B cell (primary cell): ENCODE measurements at regions not wholly inside any gene's neighbourhood (a gene's known extent, or its start where the extent isn't known, plus 50 kb on each side); places are given as distances from the start of the nearest gene placed in this dataset.

Experiments
- ATAC-seq: fragments of 200-7000 bp; cut with Tn5 transposase; one replicate; pipeline ENCODE4 v1.10.0; 2021; ENCODE audit warnings: low read depth, mild to moderate bottlenecking, moderate number of reproducible peaks, moderate library complexity
- CTCF ChIA-PET: fragments of 350-600 bp; sonication (Branson Sonifier 250); formaldehyde crosslinking; loops from one replicate; lab custom pipeline; 2021; ENCODE audit warnings: antibody characterized with exemption, inconsistent platforms; lab: Charles Lee
- POLR2A ChIA-PET: fragments of 350-600 bp; sonication (Branson Sonifier 250); formaldehyde crosslinking; loops from one replicate; lab custom pipeline; 2021; ENCODE audit warnings: antibody characterized with exemption; lab: Charles Lee
- DNase-seq: peaks from one replicate; pipeline ENCODE4 v3.0.0; 2013
- H2AFZ ChIP-seq: 2 replicates; pipeline ENCODE4 v1.6.1; 2012; ENCODE audit warnings: mild to moderate bottlenecking, low read depth, low read length; ENCODE audit not compliant: insufficient read depth, poor library complexity, severe bottlenecking
- H3K27ac ChIP-seq, 2 donors: 1 replicate in 1 of 2; 2 replicates in 1 of 2; pipeline ENCODE4 v1.5.1; 2012 to 2013; ENCODE audit warnings: low read length in 2 of 2, mild to moderate bottlenecking in 2 of 2, moderate library complexity in 1 of 2
- H3K27me3 ChIP-seq, 4 experiments: fragments of 200-600 bp in 1 of 4; sonication (generic) in 1 of 4; replicated peaks in 1 of 4; 1 replicate in 2 of 4; 2 replicates in 2 of 4; pipeline versions ENCODE4 v1.6.1 to v1.7.0; 2013 to 2016; ENCODE audit warnings: low read length in 3 of 4, mild to moderate bottlenecking in 2 of 4, mixed read lengths in 1 of 4, moderate library complexity in 1 of 4; ENCODE audit not compliant: insufficient read depth in 4 of 4, control insufficient read depth in 3 of 4; ENCODE audit errors: control extremely low read depth in 1 of 4
- H3K36me3 ChIP-seq, 2 experiments: replicated peaks in 1 of 2; 1 replicate in 1 of 2; 2 replicates in 1 of 2; pipeline versions ENCODE4 v1.6.1 to v1.7.1; 2013; ENCODE audit warnings: low read length in 1 of 2; ENCODE audit not compliant: insufficient read depth in 2 of 2, control insufficient read depth in 1 of 2; ENCODE audit errors: control extremely low read depth in 1 of 2, extremely low read depth in 1 of 2
- H3K4me1 ChIP-seq, 2 donors: fragments of 200-600 bp in 1 of 2; sonication (generic) in 1 of 2; 1 replicate in 1 of 2; 2 replicates in 1 of 2; pipeline versions ENCODE4 v1.5.1 to v1.6.1; 2013 to 2017; ENCODE audit warnings: low read length in 2 of 2; ENCODE audit not compliant: control insufficient read depth in 2 of 2, insufficient read depth in 2 of 2
- H3K4me2 ChIP-seq: replicated peaks from 2 replicates; pipeline ENCODE3; 2012; ENCODE audit warnings: mild to moderate bottlenecking, low read depth, low read length; ENCODE audit not compliant: poor library complexity, severe bottlenecking
- H3K4me3 ChIP-seq, 5 experiments: fragments of 200-600 bp in 1 of 5; sonication (generic) in 1 of 5; 1 replicate in 3 of 5; 2 replicates in 2 of 5; pipeline versions ENCODE4 v1.5.1 to v1.7.0; 2011 to 2016; ENCODE audit warnings: low read length in 4 of 5, mild to moderate bottlenecking in 4 of 5, low read depth in 2 of 5, control low read depth in 1 of 5, moderate library complexity in 1 of 5; ENCODE audit not compliant: insufficient read depth in 1 of 5; ENCODE audit errors: control extremely low read depth in 1 of 5, extremely low read depth in 1 of 5
- H3K79me2 ChIP-seq: fragments of 200-600 bp; sonication (generic); one replicate; pipeline ENCODE4 v1.6.0; 2016; ENCODE audit warnings: low read length; ENCODE audit not compliant: control insufficient read depth, insufficient read depth
- H3K9ac ChIP-seq: fragments of 200-600 bp; sonication (generic); 2 replicates; pipeline ENCODE4 v1.6.1; 2017; ENCODE audit warnings: mild to moderate bottlenecking, low read length, moderate library complexity
- H3K9me3 ChIP-seq, 3 donors: one replicate each; pipeline versions ENCODE4 v1.6.1 to v1.7.1; 2013; ENCODE audit warnings: low read length in 2 of 3; ENCODE audit not compliant: control insufficient read depth in 2 of 3, insufficient read depth in 1 of 3; ENCODE audit errors: control extremely low read depth in 1 of 3
- H4K20me1 ChIP-seq: 2 replicates; pipeline ENCODE4 v1.6.0; 2012; ENCODE audit warnings: mild to moderate bottlenecking, low read length; ENCODE audit not compliant: insufficient read depth, control insufficient read depth, poor library complexity, severe bottlenecking
- H3K27ac Mint-ChIP-seq: one replicate; pipeline ENCODE4 v1.8.0; 2021; ENCODE audit warnings: mixed read lengths
- H3K27me3 Mint-ChIP-seq: one replicate; pipeline ENCODE4 v1.8.0; 2021; ENCODE audit warnings: mixed read lengths
- H3K4me1 Mint-ChIP-seq: one replicate; pipeline ENCODE4 v1.8.0; 2021; ENCODE audit warnings: mixed read lengths
- H3K4me3 Mint-ChIP-seq: one replicate; pipeline ENCODE4 v1.8.0; 2021; ENCODE audit warnings: mixed read lengths
- H3K9me3 Mint-ChIP-seq: one replicate; pipeline ENCODE4 v1.8.0; 2022; ENCODE audit warnings: mixed read lengths; ENCODE audit not compliant: insufficient read depth
- CTCF ChIP-seq: fragments of 200-600 bp; IDR thresholded peaks from one replicate; pipeline ENCODE4 v1.8.0; 2022; ENCODE audit warnings: antibody characterized with exemption, mild to moderate bottlenecking
- EZH2 ChIP-seq: IDR thresholded peaks from 2 replicates; pipeline ENCODE4 v1.6.1; 2012; ENCODE audit warnings: borderline replicate concordance, low read depth, mild to moderate bottlenecking, moderate library complexity, low read length; ENCODE audit not compliant: insufficient read depth, poor library complexity, severe bottlenecking
- WGBS: methylation state at CpG from one replicate; pipeline ENCODE4 v1.1.5; 2013; ENCODE audit warnings: missing lambda C conversion rate; ENCODE audit not compliant: insufficient coverage; 5-methylcytosine and 5-hydroxymethylcytosine counted together
- intact Hi-C: fragments of 100-400 bp; cut with micrococcal nuclease; formaldehyde crosslinking; loops from one replicate; pipeline ENCODE4 v1.10.0; 2022

DNA sequence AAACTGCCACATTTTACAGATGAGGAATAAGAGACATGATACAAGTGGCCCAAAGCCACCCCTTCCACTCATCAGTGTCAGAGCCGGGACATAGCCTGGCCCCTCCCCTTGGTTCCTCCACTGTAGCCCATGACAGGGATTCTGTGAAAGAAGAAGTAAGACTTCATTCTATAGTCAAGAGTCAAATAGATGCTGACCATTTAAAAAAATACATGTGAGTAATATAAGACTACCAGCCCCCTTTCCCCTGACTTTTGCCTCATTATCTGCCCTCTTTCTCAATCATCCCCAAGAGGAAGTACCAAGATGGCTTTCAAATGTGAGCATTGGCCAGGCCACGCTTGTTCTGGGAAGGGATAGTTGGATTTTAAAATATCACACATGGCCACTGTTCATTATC is 57.8 kb upstream of the TAB2 start:
- no peaks in the 10 kb centered on the region for H3K79me2 ChIP-seq
- H3K9ac ChIP-seq: no peak overlapping the region
- H3K9me3 ChIP-seq: no peaks in the 10 kb centered on the region
- H4K20me1 ChIP-seq: no peaks in the 10 kb centered on the region
- Mint-ChIP-seq H3K27ac (no peak overlapping the region), H3K27me3 (no peaks in the 10 kb centered on the region), H3K4me3 (no peak overlapping the region), H3K4me1 (peaks cover 10% of the 10 kb centered on the region), H3K9me3 (no peaks in the 10 kb centered on the region)
- no peak for TF ChIP-seq CTCF
- no peak for TF ChIP-seq EZH2
- no peak overlapping the region for H2AFZ ChIP-seq
- DNase-seq: no peak
- ChIA-PET POLR2A (no interaction called here), CTCF (no interaction called here)
- peaks cover 4% of the 10 kb centered on the region in 2 donors for H3K4me1 ChIP-seq
- H3K27me3 ChIP-seq: no peaks in the 10 kb centered on the region
- ATAC-seq: no peak
- WGBS: no CpG with 5 or more reads among the region's 2 CpGs
- no peak overlapping the region for H3K4me2 ChIP-seq
- intact Hi-C loops: no loop called here
- no peaks in the 10 kb centered on the region for H3K36me3 ChIP-seq
- no peak overlapping the region for H3K27ac ChIP-seq
- H3K4me3 ChIP-seq: no peak overlapping the region

GRCh38 chr6:149260214-149260874 is 57.2 kb upstream of the TAB2 start:
- no peak overlapping the region for H3K4me3 ChIP-seq
- intact Hi-C loops: no loop called here
- no peaks in the 10 kb centered on the region for H3K79me2 ChIP-seq
- peaks cover 5% of the 10 kb centered on the region in 2 donors for H3K4me1 ChIP-seq
- no peak overlapping the region for H2AFZ ChIP-seq
- ATAC-seq (no peak), DNase-seq (no peak)
- Mint-ChIP-seq H3K27ac (no peak overlapping the region), H3K9me3 (no peaks in the 10 kb centered on the region), H3K4me3 (no peak overlapping the region), H3K4me1 (peaks cover 8% of the 10 kb centered on the region), H3K27me3 (no peaks in the 10 kb centered on the region)
- H3K27ac ChIP-seq: no peak overlapping the region
- H4K20me1 ChIP-seq: no peaks in the 10 kb centered on the region
- no peaks in the 10 kb centered on the region for H3K27me3 ChIP-seq
- H3K9me3 ChIP-seq: no peaks in the 10 kb centered on the region
- ChIA-PET POLR2A (no interaction called here), CTCF (no interaction called here)
- no peak overlapping the region for H3K4me2 ChIP-seq
- over 99% methylated on average over 16 of the region's 20 CpGs for WGBS
- no peak for TF ChIP-seq EZH2
- TF ChIP-seq CTCF: no peak
- no peaks in the 10 kb centered on the region for H3K36me3 ChIP-seq
- H3K9ac ChIP-seq: no peak overlapping the region
